HG02938 (cell line): ENCODE measurements at regions not wholly inside any gene's neighbourhood (a gene's known extent, or its start where the extent isn't known, plus 50 kb on each side); places are given as distances from the start of the nearest gene placed in this dataset.
"Not testable (repeated sequence)": the region's sequence is repeated elsewhere in the genome, so short reads cannot be mapped to it uniquely, and the experiment has no call there.

Source experiments
- ATAC-seq: cut with Tn5 transposase; IDR thresholded peaks from one replicate; pipeline ENCODE4 v1.9.1; 2021; ENCODE audit warnings: mild to moderate bottlenecking, moderate library complexity; ENCODE audit not compliant: unreplicated experiment

DNA sequence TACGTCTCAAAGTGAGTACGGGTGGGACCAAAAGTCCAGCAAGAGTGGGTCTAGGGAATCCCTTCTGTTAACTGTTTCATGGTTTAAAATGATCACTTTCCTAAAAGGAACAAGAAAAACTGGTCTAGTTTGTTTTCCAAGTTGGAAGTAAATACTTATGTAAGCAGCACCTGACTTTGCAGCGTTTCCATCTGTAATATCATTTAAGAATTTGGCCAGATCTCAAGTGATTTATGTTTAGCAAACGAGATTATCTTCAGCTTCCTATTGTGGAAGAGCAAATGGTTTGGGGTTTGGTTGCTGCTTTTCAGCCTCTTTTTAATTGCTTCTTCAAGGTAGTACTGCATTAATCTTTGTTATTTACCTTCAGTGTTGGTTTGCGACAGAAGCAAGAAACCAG lies 50.4 kb downstream of the FHIP1A start:
- ATAC-seq, result no peak

DNA sequence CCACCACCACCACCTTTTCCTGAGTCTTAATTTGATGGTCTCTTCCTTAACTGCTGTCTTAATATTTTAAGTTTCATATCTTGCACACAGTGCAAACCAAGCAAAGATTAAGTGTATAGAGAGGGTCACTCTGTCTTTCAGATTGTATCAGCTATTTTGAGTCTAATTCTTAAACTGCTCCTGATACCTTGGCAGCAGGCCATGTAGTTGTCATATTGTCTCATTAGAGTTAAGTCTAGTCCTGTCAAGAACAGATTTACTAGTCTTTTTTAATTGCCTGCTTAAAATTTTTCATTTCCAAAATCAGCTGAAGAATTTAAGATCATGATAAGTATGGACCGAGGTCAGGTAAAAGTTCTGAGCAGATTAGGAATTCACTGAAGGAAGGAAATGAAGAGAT lies 51.5 kb downstream of the FHIP1A start:
- no peak for ATAC-seq

DNA sequence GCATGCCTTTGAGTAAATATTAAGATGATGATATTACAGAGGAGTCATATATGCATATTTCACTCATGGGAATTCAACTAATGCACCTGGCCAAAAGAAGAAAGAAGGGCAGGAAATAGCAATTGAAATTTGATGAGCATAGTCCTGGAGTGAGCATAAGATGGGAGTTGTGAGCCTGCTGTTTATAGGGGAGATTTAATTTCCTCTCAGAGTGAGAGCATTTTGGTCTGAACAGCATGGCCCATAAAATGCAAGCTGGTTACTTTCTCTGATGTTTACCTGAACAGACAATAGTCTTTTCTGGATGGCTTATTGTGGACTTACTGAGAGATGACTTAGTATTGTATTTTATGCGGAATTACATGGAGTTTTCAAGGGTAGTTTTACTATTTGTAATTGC lies 53.6 kb downstream of the FHIP1A start:
- ATAC-seq, result no peak

DNA sequence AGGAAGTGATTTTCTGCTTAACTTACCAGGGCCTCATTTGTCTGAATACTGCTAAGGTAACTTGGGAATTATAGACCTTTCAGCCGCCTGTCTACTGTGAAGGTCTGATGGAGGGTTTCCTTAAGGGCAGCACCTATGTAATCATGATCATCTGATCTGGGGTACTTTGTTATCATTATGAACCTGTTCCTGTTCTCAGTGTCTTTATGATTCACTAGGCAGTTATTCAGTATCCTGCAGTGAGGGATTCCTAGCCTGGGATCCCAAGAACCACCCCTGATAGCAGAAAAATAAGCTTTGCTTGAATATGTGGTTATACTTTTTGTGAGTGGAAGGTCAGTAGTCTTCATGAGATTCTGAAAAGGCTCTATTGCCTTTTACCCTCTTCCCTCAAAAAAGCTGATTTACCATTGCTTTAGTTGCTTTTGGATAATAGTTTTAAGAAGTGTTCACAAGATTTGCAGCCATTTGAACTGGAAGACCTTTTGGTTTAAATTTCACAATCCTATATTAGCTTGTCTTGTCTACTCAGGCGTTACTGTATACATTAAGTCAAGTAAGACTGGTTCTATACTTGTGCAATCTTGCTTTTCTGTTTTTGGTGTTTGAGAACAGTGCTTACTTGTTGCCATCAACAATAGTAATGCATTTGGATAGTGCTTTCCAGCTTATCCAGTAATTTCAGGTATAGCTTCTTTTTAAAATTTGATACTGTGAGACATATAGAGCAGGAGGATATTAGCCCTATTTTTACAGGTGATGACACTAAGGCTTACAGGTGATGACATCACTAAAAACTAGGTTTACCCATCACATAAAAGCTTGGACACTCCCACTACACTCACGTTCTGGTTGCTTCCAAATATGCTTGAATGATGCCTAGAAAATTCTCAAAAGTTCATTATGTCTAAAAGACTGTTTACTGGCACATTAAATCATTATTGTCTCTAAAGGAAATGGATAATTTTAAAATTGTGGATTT lies 60.0 kb downstream of the FHIP1A start:
- no peak for ATAC-seq

DNA sequence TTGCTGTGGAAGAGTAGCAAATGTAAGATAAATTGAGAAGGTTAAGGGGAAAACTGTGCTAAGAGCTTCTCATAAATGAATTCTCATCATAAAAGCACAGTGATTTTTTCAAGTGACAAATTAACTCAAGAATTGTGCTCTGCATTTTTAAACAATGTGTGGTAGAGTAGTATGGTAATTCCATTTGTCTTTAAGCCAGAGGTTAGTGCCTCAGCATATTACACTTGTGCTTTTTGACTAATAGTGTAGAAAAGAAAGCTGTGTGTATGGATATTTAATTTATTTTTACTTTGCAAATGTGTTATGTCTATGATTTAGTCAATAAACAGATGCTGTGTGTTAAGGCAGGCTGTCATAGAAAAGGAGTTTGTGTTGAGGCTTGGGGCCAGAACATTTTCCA lies 61.0 kb downstream of the FHIP1A start:
- no peak for ATAC-seq

DNA sequence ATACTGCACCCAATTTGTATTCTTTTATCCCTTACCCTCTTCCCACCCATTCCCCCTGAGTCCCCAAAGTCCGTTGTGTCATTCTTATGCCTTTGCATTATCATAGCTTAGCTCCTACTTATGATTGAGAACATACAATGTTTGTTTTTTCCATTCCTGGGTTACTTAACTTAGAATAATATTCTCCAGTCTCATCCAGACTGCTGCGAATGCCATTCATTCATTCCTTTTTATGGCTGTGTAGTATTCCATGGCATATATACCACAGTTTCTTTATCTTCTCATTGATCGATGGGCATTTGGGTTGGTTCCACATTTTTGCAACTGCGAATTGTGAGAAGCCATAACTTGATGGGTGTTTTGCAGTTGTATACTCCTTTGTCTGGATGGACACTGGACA lies 62.8 kb downstream of the FHIP1A start:
- ATAC-seq, result no peak

DNA sequence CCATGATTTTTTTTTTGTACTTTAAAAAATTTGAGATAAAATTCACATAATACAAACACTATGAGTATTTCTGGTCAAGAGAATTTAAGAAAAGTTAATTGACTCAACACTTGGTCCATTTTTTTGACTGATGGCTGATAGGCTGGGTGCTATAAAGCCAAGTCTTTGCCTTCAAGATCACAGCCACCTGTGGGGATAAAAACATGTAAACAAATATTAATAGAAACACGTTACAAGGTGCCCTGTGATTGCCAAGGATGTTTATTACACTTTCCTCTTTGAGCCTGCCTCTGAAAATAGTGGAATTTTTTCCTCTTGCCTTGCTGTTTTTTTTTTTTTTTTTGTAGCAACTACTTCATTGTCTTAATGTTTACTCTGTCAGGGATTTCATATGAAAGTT lies 63.3 kb downstream of the FHIP1A start:
- ATAC-seq, result no peak

DNA sequence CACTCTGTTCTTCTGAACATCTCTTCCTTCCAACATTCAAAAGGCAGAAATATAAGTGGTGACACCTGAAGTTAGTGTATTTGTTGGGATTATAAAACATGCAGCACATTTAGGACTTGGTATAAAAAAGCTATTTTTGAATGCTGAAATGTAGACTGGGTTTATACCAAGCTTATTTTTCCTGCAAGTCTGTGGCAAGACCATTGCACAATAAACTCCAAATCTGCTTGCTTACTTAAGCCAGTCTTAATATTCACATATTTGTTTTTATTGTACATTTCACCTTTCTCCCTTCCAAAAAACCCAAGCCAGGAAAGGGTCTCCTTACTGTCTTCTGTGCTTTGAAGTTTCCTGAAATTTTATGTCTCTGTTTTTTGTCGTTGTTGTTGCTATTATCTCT lies 63.7 kb downstream of the FHIP1A start:
- ATAC-seq, result no peak

DNA sequence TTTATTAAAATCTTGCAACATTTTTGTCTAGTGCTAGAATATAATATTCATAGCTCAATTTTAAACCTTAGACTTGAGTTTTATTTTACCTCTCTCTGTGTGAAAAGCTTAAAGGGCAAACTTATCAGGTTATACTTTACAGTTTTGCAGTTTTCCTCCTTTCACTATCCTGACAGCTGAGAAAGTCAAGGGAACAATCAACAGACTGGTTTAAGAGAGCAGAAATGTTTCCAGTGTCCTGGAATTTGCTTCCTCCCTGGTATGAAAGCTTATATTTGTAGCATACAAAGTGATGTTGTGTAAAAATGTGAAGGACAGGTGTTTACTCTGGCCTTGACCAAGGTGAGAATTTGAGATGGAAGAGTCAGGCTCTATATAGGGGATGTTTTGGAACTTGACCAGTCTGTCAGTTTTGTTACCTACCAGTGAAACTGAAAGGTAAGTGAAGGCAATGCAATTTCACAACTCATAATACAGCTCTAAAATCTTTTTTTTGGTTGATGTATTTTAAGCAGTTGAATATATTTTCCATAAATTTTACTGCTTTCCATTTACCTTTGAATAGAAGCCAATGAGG lies 64.6 kb downstream of the FHIP1A start:
- no peak for ATAC-seq

DNA sequence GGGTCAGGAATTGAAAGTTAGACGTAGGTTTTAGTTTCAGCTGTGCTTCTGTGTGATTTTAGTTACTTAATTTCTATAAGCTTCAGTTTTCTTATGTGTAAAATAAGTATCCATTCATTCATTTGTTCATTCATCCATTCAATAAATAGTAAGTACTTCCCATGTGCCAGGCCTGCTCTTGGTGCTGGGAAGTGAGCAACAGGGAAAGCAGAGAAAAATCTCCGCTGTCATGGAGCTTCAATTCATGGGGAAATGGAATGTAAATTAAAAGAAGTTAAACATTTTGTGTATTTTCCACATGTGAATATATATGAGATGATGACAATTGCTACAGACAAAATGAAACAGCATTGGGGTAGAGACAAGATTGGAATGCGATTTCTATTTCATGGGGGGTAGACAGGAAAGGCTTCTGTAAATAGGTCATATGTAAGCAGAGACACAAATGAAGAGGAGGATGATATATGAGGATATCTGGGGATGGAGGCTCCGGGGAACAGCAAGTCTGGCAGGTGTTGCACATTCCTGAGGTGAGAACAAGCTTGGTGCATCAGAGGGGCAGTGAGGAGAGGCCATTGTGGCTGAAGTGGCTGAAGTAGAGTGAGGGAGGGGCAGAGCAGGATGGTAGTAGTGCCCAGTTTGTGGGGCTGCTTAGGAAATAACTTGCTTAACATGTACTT lies 66.2 kb downstream of the FHIP1A start:
- ATAC-seq, result no peak

DNA sequence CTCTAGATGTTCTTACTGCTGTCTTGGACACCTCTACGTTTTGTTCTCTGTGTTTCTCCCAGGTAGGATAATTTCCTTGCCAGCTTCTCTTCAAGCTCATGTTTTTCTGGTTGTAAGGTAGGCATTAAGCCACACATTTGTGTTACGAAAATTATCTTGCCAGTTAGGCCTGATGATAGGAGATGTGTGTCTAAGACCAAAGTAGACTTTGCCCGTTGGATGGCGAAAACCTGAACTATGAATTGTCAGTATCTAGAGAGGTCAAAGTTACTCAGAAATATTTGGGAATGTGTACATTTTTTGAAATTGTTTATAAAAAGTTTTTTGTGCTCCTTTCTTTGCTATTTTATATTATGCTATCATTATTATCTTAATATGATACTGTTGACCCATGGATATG lies 72.8 kb downstream of the FHIP1A start:
- no peak for ATAC-seq

DNA sequence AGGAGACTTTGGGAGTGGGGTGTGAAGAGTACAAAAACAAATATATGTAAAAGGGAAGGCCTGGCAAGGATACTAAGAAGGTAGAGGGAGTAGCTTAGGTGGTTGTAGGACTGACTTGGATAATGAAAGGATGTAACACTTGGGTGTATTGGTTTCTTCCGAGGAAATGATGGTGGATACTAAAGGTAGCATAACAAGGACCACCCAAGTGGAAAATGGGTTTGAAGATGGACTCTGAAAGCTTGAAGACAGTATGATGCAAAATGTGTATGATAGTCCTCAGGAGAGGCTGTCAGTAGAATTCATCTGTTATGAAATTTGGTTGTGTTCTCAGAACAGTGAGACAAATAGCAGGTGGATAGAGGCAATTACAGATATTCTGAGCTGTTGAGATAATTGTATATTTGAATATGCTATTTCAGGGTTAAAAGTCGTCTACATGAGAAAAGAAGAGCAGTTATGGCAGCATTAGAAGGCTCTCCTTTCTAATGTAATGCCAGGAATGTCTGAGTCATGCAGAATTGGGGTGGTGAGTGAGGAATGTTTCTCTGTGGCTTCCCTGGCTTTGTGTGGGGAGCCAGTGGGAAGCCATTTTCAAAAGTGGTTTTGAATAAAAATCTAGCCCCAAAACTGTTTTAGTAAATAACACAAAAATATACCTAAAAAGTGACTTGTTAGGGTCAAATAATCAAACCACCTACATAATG lies 75.6 kb downstream of the FHIP1A start:
- ATAC-seq, result no peak

DNA sequence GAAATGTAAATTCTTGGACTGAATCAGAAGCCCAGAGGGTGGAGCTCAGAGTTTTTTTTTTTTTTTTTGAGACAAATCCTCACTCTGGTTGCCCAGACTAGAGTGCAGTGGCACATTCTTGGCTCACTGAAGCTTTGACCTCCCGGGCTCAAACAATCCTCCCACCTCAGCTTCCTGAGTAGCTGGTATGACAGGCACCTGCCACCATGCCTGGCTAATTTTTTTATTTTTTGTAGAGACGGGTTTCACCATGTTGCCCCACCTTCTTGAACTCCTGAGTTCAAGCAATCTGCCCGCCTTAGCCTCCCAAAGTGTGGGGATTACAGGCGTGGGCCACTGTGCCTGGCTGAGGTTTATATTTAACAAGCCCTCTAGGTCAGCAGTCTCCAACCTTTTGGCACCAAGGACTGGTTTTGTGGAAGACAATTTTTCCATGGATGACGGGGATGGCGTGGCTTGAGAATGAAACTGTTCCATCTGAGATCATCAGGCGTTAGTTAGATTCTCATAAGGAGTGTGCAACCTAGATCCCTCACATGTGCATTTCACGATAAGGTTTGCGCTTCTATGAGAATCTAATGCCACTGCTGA lies 76.7 kb downstream of the FHIP1A start:
- ATAC-seq, result no peak

DNA sequence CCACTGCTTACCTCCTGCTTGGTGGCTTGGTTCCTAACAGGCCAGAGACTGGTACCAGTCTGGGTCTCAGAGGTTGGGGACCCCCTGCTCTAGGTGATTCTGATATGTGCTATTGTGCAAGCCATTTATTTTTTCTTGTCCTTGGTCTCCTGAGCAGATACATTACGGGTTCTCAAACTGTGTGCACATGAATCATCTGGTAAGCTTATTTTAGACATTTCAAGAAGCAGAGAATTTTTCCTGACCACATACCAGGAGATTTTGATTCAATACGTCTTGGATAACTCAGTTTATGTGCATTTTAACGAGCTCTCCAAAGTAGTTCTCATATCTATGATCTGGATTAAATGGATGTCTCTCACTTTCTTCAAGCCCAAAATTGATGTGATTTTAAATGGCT lies 77.2 kb downstream of the FHIP1A start:
- no peak for ATAC-seq

DNA sequence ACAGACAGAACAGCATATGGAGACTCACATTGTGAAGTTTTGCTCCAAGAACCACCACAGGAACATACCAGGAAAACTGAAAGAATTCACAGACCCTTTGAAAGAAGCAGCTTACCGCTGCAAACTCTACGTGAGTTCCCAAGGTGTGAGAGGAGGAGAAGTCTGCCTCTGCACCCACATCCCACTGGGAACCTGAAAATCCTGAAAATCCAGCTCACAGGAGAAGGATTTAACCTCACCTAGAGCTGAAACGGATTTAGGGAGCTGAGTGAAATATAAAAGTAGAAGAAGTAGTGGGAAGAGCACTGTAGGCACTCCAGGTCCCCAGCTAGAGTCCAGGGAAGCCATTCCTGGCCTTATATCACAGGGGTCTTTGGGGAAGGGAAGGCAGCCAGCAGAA lies 80.0 kb downstream of the FHIP1A start:
- ATAC-seq, result no peak

DNA sequence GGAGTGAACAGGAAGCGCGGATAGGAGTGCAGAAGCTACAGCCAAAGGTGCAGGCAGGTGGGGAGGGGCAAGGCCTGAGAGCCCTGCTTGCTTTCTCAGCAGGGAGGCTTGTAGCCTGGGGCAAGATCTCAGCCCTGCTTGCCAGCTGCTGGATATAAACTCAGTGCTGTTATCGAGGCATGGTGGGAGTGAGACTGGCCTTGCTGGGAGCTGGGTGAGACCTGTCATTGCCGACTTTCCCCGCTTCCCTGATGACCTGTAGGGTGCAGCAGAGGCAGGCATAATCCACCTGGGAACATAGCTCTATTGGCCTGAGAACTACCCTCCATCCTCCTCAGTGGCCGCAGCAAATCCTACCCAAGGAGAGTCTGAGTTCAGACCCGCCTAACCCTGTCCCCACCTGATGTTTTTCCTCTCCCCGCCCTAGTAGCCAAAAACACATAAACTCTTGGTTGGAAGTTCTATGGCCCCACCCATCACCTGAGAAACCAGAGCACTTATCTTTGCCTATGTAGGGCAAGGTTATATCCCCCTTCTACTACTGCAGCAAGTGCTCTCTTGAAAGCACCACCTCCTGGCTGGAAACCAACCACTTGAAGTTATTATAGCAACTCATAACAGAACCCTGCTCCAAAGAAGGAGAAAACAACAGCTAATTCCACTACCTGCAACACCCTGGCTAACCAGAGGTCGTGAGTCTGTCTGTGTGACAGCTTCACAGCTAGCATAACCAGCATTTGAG lies 80.7 kb downstream of the FHIP1A start:
- no peak for ATAC-seq

DNA sequence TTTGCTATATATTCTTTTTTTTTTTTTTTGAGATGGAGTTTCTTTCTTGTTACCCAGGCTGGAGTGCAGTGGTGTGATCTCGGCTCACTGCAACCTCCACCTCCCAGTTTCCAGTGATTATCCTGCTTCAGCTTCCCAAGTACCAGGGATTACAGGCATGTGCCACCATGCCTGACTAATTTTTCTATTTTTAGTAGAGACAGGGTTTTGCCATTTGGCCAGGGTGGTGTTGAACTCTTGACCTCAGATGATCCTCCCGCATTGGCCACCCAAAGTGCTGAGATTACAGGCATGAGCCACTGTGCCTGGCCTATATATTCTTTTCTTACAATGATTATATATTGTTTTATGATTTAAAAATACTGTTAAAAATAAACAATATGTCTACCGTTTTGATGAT lies 86.6 kb downstream of the FHIP1A start:
- ATAC-seq, result not testable (repeated sequence)

DNA sequence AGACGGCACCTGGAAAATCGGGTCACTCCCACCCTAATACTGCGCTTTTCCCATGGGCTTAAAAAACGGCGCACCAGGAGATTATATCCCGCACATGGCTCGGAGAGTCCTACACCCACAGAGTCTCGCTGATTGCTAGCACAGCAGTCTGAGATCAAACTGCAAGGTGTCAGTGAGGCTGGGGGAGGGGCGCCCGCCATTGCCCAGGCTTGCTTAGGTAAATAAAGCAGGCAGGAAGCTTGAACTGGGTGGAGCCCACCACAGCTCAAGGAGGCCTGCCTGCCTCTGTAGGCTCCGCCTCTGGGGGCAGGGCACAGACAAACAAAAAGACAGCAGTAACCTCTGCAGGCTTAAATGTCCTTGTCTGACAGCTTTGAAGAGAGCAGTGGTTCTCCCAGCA lies 102.6 kb downstream of the FHIP1A start:
- not testable (repeated sequence) for ATAC-seq

DNA sequence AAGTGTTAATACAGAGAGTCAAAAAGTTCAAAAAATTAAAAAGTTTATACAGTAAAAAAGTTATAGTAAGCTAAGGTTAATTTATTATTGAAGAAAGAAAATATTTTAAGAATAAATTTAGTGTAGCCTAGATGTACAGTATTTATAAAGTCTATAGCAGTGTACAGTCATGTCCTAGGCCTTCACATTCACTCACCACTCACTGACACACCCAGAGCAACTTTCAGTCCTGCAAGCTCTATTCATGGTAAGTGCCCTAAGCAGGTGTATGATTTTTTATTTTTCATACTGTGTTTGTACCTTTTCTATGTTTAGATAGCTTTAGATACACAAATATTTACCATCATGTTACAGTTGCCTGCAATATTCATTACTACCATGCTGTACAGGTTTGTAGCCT lies 108.9 kb downstream of the FHIP1A start:
- ATAC-seq, result no peak

DNA sequence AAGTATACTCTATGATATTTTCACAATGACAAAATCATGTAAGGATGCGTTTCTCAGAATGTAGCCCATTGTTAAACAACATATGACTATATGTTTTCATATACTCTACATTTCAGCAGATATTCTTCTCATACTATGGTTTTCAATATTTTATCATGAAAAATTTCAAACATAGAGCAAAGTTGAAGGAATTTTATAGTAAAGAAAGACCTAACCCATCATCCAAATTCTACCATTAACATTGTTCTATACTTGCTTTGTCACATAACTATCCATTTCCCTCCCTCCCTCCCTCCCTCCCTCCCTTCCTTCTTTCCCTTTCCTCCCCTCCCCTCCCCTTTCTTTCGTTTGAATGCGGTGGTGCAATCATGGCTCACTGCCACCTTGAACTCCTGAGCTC lies 109.4 kb downstream of the FHIP1A start:
- no peak for ATAC-seq
